IPS-15b (cell line): ENCODE measurements at regions not wholly inside any gene's neighbourhood (a gene's known extent, or its start where the extent isn't known, plus 50 kb on each side); places are given as distances from the start of the nearest gene placed in this dataset.

Experiments used
- H3K27me3 ChIP-seq: one replicate; pipeline ENCODE4 v1.6.1; 2013; ENCODE audit warnings: low read length; ENCODE audit not compliant: control insufficient read depth, insufficient read depth
- H3K36me3 ChIP-seq: one replicate; pipeline ENCODE4 v1.6.1; 2013; ENCODE audit warnings: low read length; ENCODE audit not compliant: control insufficient read depth, insufficient read depth
- H3K4me1 ChIP-seq: one replicate; pipeline ENCODE4 v1.6.1; 2013; ENCODE audit warnings: mild to moderate bottlenecking, low read length; ENCODE audit not compliant: control insufficient read depth, insufficient read depth
- H3K4me3 ChIP-seq: one replicate; pipeline ENCODE4 v1.5.1; 2013; ENCODE audit warnings: low read depth, low read length
- H3K9ac ChIP-seq: one replicate; pipeline ENCODE4 v1.6.1; 2013; ENCODE audit warnings: low read depth, mild to moderate bottlenecking, low read length
- H3K9me3 ChIP-seq: one replicate; pipeline ENCODE4 v1.6.1; 2013; ENCODE audit warnings: mild to moderate bottlenecking, low read length; ENCODE audit not compliant: control insufficient read depth, insufficient read depth

- no peaks in the 10 kb centered on the region for H3K9me3 ChIP-seq
- H3K4me3 ChIP-seq: no peak overlapping the region
- H3K27me3 ChIP-seq: no peaks in the 10 kb centered on the region
- H3K36me3 ChIP-seq: no peaks in the 10 kb centered on the region
- H3K4me1 ChIP-seq: no peaks in the 10 kb centered on the region
- H3K9ac ChIP-seq: no peak overlapping the region
Observed at GRCh38 chr5:58022055-58022454, 437.8 kb downstream of the PLK2 start.

- no peaks in the 10 kb centered on the region for H3K27me3 ChIP-seq
- no peaks in the 10 kb centered on the region for H3K36me3 ChIP-seq
- no peak overlapping the region for H3K9ac ChIP-seq
- no peak overlapping the region for H3K4me3 ChIP-seq
- no peaks in the 10 kb centered on the region for H3K9me3 ChIP-seq
- no peaks in the 10 kb centered on the region for H3K4me1 ChIP-seq
Observed at GRCh38 chr5:58021466-58021865, 438.4 kb downstream of the PLK2 start.

GRCh38 chr5:58019614-58020013 lies 440.3 kb downstream of the PLK2 start:
- no peaks in the 10 kb centered on the region for H3K36me3 ChIP-seq
- no peaks in the 10 kb centered on the region for H3K9me3 ChIP-seq
- H3K4me3 ChIP-seq: no peak overlapping the region
- no peak overlapping the region for H3K9ac ChIP-seq
- no peaks in the 10 kb centered on the region for H3K4me1 ChIP-seq
- no peaks in the 10 kb centered on the region for H3K27me3 ChIP-seq

DNA sequence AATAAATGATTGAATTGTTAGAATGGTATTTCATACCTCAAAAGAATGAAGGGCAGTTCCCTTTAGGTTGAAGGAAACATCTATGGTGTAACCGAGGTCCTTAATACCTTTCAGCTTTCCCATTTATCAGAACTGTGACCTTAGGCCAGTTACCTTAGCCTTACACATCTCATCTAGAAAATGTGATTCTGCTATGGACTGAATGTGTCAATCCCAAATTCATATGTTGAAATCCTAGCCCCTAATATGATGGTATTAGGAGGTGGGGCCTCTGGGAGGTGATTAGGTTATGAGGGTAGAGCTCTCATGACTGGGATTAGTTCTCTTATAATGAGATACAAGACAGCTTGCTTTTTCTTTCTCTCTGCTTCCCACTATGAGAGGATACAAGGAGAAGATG lies 441.9 kb downstream of the PLK2 start:
- no peaks in the 10 kb centered on the region for H3K27me3 ChIP-seq
- H3K36me3 ChIP-seq: no peaks in the 10 kb centered on the region
- H3K9ac ChIP-seq: no peak overlapping the region
- no peak overlapping the region for H3K4me3 ChIP-seq
- H3K9me3 ChIP-seq: no peaks in the 10 kb centered on the region
- no peaks in the 10 kb centered on the region for H3K4me1 ChIP-seq

DNA sequence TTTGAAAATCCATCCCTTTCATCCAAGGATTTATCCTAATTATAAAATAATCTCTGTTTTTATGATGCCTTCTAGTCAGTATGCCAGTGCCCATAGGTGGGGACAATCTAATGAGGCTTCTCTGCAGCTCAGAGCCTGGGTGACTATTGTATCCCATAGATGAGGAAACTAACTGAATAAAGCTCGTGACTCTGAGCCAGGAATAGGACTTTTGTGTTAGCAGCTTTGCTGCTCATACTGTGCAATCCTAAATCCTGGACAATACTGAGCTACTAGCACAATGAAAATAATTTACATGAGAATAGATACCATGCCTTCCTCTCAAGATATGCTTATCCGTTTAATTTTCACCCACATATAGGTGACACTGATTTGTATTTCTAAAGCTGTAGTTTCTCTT lies 443.0 kb downstream of the PLK2 start:
- Histone ChIP-seq H3K9ac (no peak overlapping the region), H3K9me3 (no peaks in the 10 kb centered on the region), H3K4me3 (no peak overlapping the region), H3K27me3 (no peaks in the 10 kb centered on the region), H3K36me3 (no peaks in the 10 kb centered on the region), H3K4me1 (no peaks in the 10 kb centered on the region)

GRCh38 chr5:58016358-58016757 lies 443.5 kb downstream of the PLK2 start:
- H3K9ac ChIP-seq: no peak overlapping the region

DNA sequence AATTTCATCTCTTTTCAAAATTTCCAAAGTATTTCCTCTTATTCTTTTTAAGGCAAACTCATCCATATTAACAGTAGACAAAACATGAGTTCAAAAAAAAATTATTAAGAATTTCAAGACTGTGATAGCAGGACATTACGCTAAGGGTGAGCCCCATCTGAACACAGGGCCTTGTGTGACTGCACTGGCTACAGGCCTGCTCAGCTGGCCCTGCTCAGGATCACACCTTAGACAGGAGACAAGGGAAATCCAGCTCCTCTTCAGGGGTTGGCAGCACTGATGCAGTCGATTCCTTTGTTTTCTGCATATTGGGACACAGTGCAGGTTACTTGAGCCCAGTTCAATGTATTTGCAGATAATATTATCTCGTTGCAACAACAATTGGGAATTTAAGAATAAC lies 444.7 kb downstream of the PLK2 start:
- H3K4me3 ChIP-seq: no peak overlapping the region
- no peak overlapping the region for H3K9ac ChIP-seq
- no peaks in the 10 kb centered on the region for H3K36me3 ChIP-seq
- H3K9me3 ChIP-seq: no peaks in the 10 kb centered on the region
- H3K4me1 ChIP-seq: no peaks in the 10 kb centered on the region
- H3K27me3 ChIP-seq: no peaks in the 10 kb centered on the region

More at GRCh38 chr5:58016358-58016757, 443.5 kb downstream of the PLK2 start:
- Histone ChIP-seq H3K36me3 (no peaks in the 10 kb centered on the region), H3K4me1 (no peaks in the 10 kb centered on the region), H3K4me3 (no peak overlapping the region), H3K27me3 (no peaks in the 10 kb centered on the region), H3K9me3 (no peaks in the 10 kb centered on the region)

DNA sequence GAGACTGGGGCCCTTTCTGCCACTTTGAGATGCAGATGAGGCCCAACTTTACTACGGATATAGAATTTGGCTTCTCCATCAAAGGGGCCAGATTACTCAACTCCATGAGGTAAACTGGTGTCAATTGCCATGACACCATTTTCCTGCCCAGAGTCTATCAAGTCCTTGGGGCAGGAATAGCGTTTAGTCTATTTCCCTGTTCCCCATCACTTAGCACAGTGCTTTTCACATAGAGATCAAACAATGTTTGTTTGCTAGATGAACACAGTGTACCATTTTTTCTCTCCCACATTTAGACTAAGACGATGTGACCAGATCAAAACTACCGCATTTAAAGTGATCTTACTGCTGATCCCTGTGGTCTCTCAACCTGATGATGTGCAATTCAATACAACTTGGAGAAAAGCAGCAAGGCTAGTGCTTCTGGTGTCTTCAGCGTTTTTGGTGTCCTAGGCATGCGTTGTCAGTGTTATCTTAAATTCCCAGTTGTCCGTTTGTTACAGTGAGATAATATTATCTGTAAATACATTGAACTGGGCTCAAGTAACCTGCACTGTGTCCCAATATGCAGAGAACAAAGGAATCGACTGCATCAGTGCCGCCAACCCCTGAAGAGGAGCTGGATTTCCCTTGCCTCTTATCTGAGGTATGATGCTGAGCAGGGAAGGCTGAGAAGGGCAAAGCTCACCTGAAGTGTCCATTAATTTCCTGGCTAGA lies 446.2 kb downstream of the PLK2 start:
- Histone ChIP-seq H3K4me3 (no peak overlapping the region), H3K27me3 (no peaks in the 10 kb centered on the region), H3K4me1 (no peaks in the 10 kb centered on the region), H3K36me3 (no peaks in the 10 kb centered on the region), H3K9ac (no peak overlapping the region), H3K9me3 (no peaks in the 10 kb centered on the region)

- Histone ChIP-seq H3K36me3 (no peaks in the 10 kb centered on the region), H3K27me3 (no peaks in the 10 kb centered on the region), H3K9me3 (no peaks in the 10 kb centered on the region), H3K4me1 (no peaks in the 10 kb centered on the region), H3K4me3 (no peak overlapping the region), H3K9ac (no peak overlapping the region)
Observed at GRCh38 chr5:58012801-58013315, 447.0 kb downstream of the PLK2 start.

DNA sequence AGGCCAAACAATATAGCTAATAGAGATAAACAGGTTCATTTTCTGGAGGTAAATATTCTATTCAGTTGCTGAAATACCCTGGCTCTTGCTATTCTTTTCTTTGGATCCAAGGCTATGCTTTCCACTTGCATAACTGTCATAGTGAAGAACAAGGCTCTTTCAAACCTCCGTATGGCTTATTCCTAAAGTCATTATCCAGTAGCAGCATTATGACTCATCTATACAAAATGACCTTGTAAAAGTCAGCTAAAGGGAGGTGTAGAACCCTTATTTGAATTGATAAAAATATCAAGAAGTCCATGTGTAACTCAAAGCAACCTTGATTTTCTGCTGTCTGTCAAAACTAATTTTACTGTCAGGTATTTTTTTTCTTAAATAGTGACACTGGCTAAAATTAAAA lies 447.8 kb downstream of the PLK2 start:
- Histone ChIP-seq H3K4me1 (no peaks in the 10 kb centered on the region), H3K9ac (no peak overlapping the region), H3K4me3 (no peak overlapping the region), H3K9me3 (no peaks in the 10 kb centered on the region), H3K36me3 (no peaks in the 10 kb centered on the region), H3K27me3 (no peaks in the 10 kb centered on the region)

GRCh38 chr5:58011301-58011700 lies 448.6 kb downstream of the PLK2 start:
- Histone ChIP-seq H3K9me3 (no peaks in the 10 kb centered on the region), H3K4me1 (no peaks in the 10 kb centered on the region), H3K9ac (no peak overlapping the region), H3K27me3 (no peaks in the 10 kb centered on the region), H3K36me3 (no peaks in the 10 kb centered on the region), H3K4me3 (no peak overlapping the region)

DNA sequence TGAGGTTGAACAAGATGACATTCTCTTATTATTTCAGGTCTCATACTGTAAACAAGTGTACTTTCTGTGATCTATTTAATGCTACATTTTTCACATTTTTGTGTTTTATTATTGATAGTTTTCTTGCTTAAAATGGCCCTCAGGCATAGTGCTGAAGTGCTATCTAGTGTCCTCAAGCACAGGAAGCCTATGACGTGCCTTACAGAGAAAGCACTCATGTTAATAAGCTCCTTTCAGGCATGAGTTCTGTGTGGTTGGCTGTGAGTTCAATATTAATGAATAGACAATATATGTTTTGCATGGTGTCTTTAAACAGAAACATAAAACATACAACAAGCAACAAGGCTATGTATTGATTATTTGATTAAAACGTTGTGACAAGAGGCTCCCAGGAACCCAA lies 450.1 kb downstream of the PLK2 start:
- Histone ChIP-seq H3K9ac (no peak overlapping the region), H3K27me3 (no peaks in the 10 kb centered on the region), H3K4me3 (no peak overlapping the region), H3K36me3 (no peaks in the 10 kb centered on the region), H3K4me1 (no peaks in the 10 kb centered on the region), H3K9me3 (no peaks in the 10 kb centered on the region)
